A673 (cell line): ENCODE measurements at regions not wholly inside any gene's neighbourhood (a gene's known extent, or its start where the extent isn't known, plus 50 kb on each side); places are given as distances from the start of the nearest gene placed in this dataset.

ENCODE experiments used
- BruUV-seq: library from RNA; stranded (reverse); fragments of 400-500 nt; replicated peaks from 2 replicates; lab custom pipeline; 2021; lab: Mats Ljungman, UMichigan
- CTCF ChIA-PET: fragments of 300-600 bp; sonication (Branson Sonifier 250); formaldehyde crosslinking; loops from one replicate; lab custom pipeline; 2022; ENCODE audit warnings: antibody characterized with exemption; lab: Charles Lee
- POLR2A ChIA-PET: fragments of 300-600 bp; sonication (Branson Sonifier 250); formaldehyde crosslinking; loops from one replicate; lab custom pipeline; 2022; ENCODE audit warnings: antibody characterized with exemption; ENCODE audit not compliant: low non-redundant PET; lab: Charles Lee
- DNase-seq: peaks from one replicate; pipeline ENCODE4 v3.0.0-alpha.2; 2015; ENCODE audit warnings: low spot score
- H3K27ac ChIP-seq: fragments of 200-600 bp; sonication (generic); 2 replicates; pipeline ENCODE4 v1.5.1; 2016; ENCODE audit warnings: mixed run types, low read depth, mild to moderate bottlenecking, mixed read lengths, antibody characterized with exemption, low read length; ENCODE audit not compliant: poor library complexity, severe bottlenecking
- H3K27me3 ChIP-seq: fragments of 200-600 bp; sonication (generic); replicated peaks from 2 replicates; pipeline ENCODE4 v1.6.1; 2017; ENCODE audit warnings: mixed run types, low read depth, mild to moderate bottlenecking, mixed read lengths, antibody characterized with exemption, low read length; ENCODE audit not compliant: insufficient read depth, poor library complexity
- H3K36me3 ChIP-seq: fragments of 200-600 bp; sonication (generic); 2 replicates; pipeline ENCODE4 v1.6.1; 2016; ENCODE audit warnings: mixed run types, mild to moderate bottlenecking, mixed read lengths, antibody characterized with exemption, low read length; ENCODE audit not compliant: insufficient read depth, poor library complexity, severe bottlenecking
- H3K4me1 ChIP-seq: fragments of 200-600 bp; sonication (generic); 2 replicates; pipeline ENCODE4 v1.6.1; 2017; ENCODE audit warnings: mixed run types, mild to moderate bottlenecking, mixed read lengths, antibody characterized with exemption, low read length; ENCODE audit not compliant: insufficient read depth, poor library complexity, severe bottlenecking
- H3K4me3 ChIP-seq: fragments of 200-600 bp; sonication (generic); 2 replicates; pipeline ENCODE4 v1.5.1; 2016; ENCODE audit warnings: low read depth, mixed run types, mild to moderate bottlenecking, mixed read lengths, low read length; ENCODE audit not compliant: poor library complexity, severe bottlenecking
- H3K9me3 ChIP-seq: fragments of 200-600 bp; sonication (generic); 2 replicates; pipeline ENCODE4 v1.6.1; 2016; ENCODE audit warnings: mixed run types, low read depth, mild to moderate bottlenecking, mixed read lengths, antibody characterized with exemption, low read length; ENCODE audit not compliant: poor library complexity, severe bottlenecking
- CTCF ChIP-seq: fragments of 300-800, 200-600 bp; sonication (generic); conservative IDR thresholded peaks from 2 replicates; pipeline ENCODE4 v1.5.1; 2017; ENCODE audit warnings: low read depth, mild to moderate bottlenecking, antibody characterized with exemption, low read length, moderate library complexity, mixed read lengths
- EZH2 ChIP-seq: fragments of 200-600 bp; sonication (generic); IDR thresholded peaks from 2 replicates; pipeline ENCODE4 v1.6.1; 2017; ENCODE audit warnings: borderline replicate concordance, low read depth, mild to moderate bottlenecking, mixed read lengths, antibody characterized with exemption, low read length; ENCODE audit not compliant: poor library complexity, severe bottlenecking
- intact Hi-C: fragments of 100-400 bp; cut with micrococcal nuclease; formaldehyde crosslinking; loops from one replicate; pipeline ENCODE4 v1.10.0; 2022; ENCODE audit not compliant: unreplicated experiment

DNA sequence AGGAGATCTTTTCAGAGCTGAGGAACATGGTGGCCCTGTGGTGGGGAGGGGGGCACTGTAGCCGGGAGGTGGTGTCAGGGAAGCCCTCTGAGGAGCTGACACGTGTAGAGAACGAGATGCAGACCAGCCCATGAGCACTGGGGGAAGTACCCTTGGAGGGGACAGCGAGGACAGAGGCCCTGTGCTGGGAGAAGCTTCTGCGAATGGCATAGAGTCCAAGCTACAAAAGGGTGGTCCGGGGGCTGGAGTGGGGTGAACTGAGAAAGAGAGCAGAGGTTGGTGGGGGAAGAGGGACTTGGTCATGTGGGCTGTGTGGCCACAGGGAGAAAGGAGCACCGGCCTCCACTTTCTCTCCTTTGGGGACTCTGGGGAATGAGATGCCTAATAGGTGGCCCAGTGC is 270.8 kb downstream of the CBLN1 start:
- POLR2A ChIA-PET, result no interaction called here
- H3K9me3 ChIP-seq, result no peaks in the 10 kb centered on the region
- CTCF ChIA-PET, result no interaction called here
- intact Hi-C loops, result no loop called here
- TF ChIP-seq EZH2 (no peak), CTCF (no peak)
- H3K4me3 ChIP-seq, result no peak overlapping the region
- H3K27ac ChIP-seq, result no peak overlapping the region
- H3K4me1 ChIP-seq, result no peaks in the 10 kb centered on the region
- no TSS peak for BruUV-seq
- no peaks in the 10 kb centered on the region for H3K36me3 ChIP-seq
- H3K27me3 ChIP-seq, result peaks cover 3% of the 10 kb centered on the region
- DNase-seq, result no peak

GRCh38 chr16:49010396-49010795 is 271.2 kb downstream of the CBLN1 start:
- CTCF ChIA-PET, result no interaction called here

GRCh38 chr16:49009204-49009603 is 272.4 kb downstream of the CBLN1 start:
- TF ChIP-seq EZH2, result no peak
- no peak for TF ChIP-seq CTCF
- POLR2A ChIA-PET, result no interaction called here

More at GRCh38 chr16:49010396-49010795, 271.2 kb downstream of the CBLN1 start:
- intact Hi-C loops, result no loop called here
- no peaks in the 10 kb centered on the region for H3K9me3 ChIP-seq
- no peaks in the 10 kb centered on the region for H3K36me3 ChIP-seq
- H3K27me3 ChIP-seq, result peaks cover 3% of the 10 kb centered on the region
- no peaks in the 10 kb centered on the region for H3K4me1 ChIP-seq
- TF ChIP-seq CTCF (no peak), EZH2 (no peak)
- no peak for DNase-seq
- BruUV-seq, result no TSS peak
- H3K4me3 ChIP-seq, result no peak overlapping the region
- POLR2A ChIA-PET, result no interaction called here
- no peak overlapping the region for H3K27ac ChIP-seq

More at GRCh38 chr16:49009204-49009603, 272.4 kb downstream of the CBLN1 start:
- Histone ChIP-seq H3K4me1 (no peaks in the 10 kb centered on the region), H3K27ac (no peak overlapping the region), H3K4me3 (no peak overlapping the region), H3K36me3 (no peaks in the 10 kb centered on the region), H3K9me3 (no peaks in the 10 kb centered on the region), H3K27me3 (peaks cover 3% of the 10 kb centered on the region)
- CTCF ChIA-PET, result no interaction called here
- no TSS peak for BruUV-seq
- intact Hi-C loops, result no loop called here
- no peak for DNase-seq
